GM19240 (cell line): ENCODE measurements at regions not wholly inside any gene's neighbourhood (a gene's known extent, or its start where the extent isn't known, plus 50 kb on each side); places are given as distances from the start of the nearest gene placed in this dataset.
"Not testable (repeated sequence)": the region's sequence is repeated elsewhere in the genome, so short reads cannot be mapped to it uniquely, and the experiment has no call there.

Experiments
- DNase-seq: peaks from one replicate; pipeline ENCODE4 v3.0.0; 2011; ENCODE audit warnings: low spot score; ENCODE audit not compliant: insufficient read length

DNA sequence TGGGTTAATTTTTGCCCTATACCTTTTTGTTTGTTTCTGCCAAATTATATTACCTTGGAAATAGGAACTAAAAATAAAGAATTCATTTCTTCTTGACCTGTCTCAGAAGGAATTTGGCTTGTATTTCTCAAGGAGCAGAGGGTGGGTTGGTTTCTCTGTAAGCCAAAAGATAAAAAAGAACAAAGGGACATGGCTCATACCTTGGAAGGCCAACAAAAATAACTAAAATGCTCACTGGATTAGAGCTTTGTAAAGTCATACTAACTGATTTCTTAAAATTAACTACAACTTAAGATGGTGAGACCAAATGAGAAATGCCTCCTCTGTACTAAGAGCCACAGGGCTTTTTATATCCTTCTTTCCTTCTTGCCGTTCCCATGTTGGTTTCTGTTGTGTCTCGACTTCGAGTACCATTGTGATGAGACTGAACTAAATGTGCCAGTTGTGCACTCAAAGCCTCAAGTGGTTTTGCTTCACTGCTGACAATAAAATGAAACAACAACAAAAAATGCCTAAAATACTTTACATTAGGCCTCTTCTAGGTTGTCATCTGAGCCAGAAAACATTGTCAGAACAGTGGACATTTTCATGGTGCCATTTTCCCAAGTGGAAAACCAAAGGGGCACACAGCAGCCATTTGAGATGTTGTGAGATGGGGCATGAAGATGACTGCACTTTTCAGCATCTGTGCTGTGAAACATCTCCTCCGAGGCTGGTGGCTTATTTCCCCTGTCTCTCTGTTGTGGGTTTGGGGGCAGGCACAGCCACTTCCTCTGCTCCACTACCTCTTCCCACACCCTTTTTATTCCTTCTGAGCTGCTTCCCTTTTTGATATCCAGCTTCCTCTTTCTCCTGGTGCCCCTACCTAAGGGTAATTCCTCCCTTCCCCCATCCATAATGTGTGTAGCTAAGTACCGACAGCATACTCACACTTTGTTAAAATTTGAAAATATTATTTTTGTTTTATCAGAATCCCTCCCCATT lies 51.8 kb upstream of the AGR3 start:
- no peak for DNase-seq

DNA sequence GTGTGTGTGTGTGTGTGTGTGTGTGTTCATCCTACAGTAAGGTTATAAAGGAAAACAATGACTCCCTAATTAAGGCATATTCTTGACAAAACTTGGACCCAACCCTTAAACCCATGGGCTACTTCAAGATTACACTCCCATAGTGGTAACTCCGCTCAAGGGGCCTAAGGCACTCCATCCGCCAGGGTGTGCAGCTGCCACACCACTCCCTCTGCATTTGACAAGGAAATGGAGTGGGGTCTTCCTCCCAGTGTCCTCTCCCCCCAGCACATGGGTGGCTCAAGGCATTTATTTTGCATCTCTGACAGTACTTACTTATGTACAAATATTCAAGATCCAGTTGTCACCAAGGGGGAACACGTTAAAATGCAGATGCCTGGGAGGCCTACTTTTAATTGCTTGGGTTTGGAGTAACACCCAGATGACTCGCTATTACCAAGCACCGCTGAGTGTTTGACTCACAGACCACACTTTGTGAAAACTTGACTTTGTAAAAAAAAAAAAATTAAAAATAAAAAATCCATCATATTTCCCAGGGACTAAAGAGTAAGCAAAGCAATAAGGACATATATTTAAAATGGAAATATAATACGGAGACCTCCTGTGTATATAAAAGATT lies 53.0 kb upstream of the AGR3 start:
- no peak for DNase-seq

DNA sequence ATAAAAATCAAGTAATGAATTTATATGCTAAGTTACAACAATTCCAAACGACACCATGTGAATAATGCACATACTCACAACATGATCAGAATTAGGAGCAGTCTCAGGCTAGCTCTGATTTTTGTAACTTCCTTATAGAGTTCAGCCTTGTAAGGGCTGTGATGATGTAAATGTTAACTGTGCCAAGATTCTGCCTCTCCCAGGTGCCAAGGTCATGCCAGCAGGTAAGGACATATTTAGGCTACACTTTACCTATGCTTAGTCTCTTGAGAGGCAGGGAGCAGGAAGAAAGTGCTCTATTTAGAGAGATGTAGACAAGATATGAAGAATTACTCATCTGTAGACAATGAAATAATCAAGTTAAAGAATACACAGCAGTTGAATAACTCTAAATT lies 53.6 kb upstream of the AGR3 start:
- DNase-seq = no peak

DNA sequence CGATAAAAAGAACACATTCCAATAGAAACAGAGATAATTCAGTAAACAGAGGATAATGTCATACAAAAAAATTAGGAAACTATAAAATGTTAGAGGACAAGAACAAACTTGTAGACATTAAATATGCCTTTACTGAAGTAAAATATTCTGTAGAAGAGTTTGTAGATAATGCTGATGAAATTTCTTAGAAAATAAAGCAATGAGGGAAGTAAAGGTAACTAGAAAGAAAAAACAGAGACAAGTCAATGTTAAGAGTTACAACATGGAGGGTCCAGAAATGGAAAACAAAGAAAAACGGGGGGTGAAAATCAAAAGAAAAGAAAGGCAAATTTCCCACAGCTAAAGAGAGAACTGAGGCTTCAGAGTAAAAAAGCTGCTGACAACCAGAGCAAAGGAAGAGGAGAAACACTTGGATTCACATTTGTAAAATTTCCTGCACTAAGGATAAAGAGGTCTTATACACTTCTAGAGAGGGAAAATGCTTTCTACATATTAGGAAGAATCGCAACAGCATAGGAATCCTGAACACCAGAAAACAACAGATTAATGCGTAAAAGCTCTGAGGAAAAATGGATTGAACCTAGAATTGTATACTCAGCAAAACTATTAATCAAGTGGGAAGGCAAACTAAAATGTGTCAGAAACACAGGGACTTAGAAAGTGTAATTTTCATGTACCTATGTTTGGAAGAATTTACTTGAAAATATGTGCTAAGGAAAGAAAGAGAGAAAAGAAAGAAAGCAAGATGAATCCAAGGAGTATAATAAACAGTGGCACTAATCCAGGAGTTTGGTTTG lies 55.0 kb upstream of the AGR3 start:
- no peak for DNase-seq

DNA sequence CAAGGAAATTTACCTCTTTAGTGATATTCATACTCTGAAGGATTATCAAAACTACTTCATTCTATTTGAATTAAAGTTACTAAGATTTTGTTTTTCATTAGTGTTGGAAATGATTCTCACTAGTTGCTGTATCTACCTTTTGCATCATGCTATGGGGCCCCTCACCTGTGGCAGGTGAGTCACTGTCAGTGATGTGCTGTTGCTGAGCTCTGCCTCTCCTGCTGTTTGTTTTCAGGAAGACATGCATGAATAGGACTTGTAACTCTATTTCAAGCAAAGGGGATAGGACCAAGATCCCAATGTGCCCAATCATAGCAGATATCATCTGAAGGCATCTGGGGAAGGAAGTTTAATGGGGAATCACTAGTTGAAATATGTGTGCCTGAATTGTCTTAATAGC lies 57.4 kb upstream of the AGR3 start:
- no peak for DNase-seq

DNA sequence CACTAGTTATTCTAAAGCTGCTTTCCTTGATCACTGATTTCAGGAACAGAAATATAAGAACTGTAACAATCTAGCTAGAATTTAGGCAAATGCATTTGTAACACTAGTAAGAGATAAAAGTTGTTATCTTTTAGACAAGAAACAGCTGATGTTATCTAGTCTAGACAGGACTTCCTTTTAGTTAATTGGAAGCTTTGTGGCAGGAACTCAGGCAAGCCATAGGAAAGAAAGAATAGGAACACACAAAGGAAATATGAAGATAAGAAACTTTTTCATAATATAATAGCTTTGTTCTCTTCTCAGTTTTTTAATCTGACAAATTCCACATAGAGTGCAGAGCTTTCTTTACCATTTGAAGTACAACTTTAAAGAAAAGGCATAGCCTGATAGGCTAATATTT lies 59.0 kb upstream of the AGR3 start:
- DNase-seq = no peak

DNA sequence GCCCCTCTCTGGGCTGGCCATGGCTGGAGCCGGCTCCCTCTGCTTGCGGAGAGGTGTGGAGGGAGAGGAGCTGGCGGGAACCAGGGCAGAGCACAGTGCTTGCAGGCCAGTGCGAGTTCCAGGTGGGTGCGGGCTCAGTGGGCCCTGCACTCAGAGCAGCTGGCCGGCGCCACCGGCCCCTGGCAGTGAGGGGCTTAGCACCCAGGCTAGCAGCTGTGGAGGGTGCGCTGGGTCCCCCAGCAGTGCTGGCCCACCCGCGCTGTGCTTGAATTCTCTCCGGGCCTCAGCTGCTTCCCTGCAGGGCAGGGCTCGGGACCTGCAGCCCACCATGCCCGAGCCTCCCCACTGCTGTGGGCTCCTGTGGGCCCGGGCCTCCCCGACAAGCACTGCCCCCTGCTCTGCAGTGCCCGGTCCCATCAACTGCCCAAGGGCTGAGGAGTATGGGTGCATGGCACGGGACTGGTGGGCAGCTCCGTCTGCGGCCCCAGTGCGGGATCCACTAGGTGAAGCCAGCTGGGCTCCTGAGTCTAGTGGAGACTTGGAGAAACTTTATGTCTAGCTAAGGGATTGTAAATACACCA lies 61.2 kb upstream of the AGR3 start:
- DNase-seq = no peak

DNA sequence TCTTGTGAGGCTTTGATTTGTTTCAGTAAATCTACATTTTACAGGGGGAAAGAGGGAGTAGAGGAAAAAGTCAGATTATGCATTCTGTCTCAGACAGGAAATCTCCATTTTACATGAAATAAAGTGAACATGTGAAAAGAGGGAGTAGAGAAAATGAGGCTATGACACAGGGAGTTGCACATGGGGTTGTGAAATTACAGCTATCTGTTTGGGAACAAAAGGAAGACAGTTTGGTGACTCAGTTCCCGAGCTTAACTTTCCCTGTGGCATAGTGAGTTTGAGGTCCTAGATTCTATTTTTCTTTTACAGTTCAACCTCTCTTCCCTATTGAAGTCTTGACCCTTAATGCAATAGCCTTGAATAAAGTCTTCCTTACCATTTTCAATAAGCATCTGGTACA lies 63.2 kb upstream of the AGR3 start:
- no peak for DNase-seq

DNA sequence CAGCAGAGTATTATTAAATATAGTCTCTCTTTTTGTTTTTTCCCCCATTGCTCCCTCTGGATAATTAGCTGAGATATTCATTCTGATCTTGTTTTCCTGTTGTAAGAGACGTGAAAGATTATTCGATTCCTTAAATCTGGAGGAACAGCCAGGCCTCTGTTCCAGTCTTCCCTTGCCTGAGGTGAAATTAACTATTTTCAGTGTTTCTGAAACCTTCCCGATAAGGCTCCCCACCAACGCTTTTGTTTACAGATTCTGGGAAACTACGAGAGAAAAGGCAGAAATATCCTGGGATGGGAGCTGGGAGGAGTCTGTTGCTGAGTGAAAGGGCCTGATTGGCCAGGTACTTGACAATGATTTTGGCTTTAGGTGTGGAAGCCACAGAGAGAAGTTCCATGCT lies 63.6 kb upstream of the AGR3 start:
- no peak for DNase-seq

DNA sequence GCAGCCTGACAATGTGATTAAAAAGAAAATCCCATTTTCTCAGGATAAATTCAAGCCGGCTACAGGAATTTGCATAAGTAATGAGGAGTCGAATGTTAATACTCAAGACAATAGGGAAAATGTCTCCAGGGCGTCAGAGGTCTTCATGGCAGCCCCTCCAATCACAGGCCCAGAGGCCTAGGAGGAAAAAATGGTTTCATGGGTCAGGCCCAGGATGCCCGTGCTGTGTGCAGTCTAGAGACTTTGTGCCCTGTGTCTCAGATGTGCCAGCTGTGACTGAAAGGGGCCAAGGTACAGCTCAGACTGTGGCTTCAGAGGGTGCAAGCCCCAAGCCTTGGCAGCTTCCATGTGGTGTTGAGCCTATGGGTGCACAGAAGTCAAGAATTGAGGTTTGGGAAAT lies 66.3 kb upstream of the AGR3 start:
- DNase-seq = not testable (repeated sequence)

DNA sequence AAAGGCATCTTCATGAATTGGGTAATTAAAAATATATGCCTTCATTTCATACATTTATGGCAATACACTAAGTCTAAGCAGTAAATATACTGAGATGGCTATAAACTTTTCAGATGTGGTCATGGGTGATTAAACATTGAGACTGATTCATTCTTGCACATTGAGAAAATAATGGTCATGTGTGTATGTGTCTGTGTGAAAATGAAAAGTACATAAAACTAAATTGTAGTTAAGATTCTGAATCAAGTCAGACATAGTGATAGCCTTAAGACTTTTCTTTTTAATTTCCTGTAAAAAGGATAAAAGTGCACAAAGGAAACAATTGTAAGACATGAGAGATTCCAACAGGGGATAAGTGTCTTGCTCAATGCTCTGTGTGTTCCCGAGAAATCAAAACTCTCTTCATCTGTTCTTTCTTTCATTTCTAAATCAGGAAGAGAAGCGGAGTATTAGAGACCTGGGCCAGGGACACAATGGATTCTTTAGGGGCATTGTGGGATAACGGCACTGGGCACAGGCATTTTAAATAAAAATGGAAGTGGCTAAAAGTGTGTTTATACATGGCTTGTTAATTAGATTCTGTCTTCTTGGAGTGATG lies 69.8 kb upstream of the AGR3 start:
- no peak for DNase-seq

DNA sequence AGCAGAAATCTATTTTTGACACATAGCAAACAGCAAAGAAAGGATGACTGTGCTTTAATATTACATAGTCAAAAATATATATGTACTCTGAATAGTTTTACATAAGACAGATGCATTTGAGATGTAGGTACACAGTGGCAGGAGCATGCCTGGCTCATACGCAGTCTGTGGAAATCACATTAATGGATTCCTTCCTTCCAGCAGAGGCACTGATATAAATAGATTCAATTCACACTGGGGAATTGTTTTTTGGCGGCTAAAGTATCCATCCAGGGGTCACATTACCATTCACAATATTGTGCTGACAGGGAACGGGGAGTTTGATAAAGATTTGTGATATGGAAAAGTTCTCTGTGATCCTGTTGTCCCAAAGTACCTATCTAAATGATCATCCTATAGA lies 72.5 kb upstream of the AGR3 start:
- no peak for DNase-seq

DNA sequence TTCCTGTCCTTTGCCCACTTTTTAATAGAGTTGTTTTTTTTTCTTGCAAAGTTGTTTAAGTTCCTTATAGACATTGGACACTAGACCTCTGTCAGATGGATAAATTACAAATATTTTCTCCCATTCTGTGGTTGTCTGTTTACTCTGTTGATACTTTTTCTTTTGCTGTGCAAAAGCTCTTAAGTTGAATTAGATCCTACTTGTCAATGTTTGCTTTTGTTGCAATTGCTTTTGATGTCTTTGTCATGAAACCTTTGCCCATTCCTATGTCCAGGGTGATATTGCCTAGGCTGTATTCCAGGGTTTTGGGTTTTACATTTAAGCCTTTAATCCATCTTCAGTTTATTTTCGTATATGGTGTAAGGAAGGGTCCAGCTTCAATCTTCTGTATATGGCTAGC lies 76.9 kb upstream of the AGR3 start:
- DNase-seq = no peak

DNA sequence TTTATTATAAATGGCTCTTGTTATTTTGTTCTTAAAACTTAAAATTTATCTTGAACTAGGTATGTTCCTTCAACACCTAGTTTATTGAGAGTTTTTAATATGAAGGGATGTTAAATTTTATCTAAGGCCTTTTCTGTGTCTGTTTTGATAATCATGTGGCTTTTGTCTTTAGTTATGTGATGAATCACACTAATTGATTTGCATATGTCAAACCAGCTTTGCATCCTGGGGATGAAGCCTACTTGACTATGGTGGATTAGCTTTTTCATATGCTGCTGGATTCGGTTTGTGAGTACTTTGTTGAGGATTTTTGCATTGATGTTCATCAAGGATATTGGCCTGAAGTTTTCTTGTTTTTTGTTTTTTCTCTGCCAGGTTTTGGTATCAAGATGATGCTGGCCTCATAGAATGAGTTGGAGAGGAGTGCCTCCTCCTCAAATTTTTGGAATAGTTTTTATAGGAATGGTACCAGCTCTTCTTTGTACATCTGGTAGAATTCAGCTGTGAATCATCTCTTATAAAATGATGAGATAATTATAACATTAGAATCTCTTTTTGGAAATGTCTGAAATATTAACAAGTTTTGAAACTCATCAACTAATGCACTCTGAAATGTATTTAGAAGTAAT lies 78.7 kb upstream of the AGR3 start:
- DNase-seq = no peak

DNA sequence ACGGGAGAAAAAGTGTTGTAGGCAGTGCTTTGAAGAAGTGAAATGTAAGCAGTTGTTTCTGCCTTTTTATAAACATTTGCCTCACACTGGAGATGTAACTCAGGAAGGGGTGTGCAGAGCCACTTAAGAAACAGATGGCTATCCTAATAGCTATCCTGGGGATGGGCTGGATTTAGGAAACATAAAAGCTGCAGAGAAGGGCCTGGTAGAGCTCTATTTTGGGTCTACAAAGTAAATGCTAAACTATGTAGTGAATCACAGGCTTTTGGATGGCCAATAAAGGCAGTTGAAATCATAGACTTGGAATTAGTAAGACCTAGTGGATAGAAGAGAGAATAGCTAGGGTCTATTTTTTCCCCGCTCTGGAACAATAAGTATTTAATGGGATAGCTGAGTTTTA lies 79.9 kb upstream of the AGR3 start:
- no peak for DNase-seq

DNA sequence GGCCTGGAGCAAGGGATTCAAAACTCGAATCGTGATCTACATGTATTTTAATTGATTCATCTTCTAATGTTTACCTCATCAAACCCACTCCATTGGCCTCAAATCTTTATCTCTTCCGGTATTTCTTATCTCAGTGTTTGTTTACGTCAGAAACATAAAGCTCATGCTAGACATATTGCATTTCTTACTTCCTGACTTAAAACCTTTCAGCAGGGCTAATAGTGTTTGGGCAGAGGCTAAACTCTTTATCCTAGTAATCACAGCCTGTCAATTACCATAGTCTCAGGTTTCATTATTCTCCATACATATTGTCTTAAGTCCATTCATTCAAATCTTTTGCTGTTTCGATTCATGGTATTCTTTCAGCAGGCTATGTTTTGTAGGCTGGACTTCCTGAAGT lies 81.3 kb upstream of the AGR3 start:
- no peak for DNase-seq

DNA sequence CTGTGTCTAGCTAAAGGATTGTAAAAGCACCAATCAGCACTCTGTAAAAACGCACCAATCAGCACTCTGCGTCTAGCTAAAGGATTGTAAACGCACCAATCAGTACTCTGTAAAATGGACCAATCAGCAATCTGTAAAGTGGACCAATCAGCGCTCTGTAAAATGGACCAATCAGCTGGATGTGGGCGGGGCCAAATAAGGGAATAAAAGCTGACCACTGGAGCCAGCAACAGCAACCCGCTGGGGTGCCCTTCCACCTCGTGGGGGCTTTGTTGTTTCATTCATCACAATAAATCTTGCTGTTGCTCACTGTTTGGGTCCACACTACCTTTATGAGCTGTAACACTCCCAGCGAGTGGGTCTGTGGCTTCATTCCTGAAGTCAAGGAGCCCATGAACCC lies 83.9 kb upstream of the AGR3 start:
- DNase-seq = not testable (repeated sequence)

DNA sequence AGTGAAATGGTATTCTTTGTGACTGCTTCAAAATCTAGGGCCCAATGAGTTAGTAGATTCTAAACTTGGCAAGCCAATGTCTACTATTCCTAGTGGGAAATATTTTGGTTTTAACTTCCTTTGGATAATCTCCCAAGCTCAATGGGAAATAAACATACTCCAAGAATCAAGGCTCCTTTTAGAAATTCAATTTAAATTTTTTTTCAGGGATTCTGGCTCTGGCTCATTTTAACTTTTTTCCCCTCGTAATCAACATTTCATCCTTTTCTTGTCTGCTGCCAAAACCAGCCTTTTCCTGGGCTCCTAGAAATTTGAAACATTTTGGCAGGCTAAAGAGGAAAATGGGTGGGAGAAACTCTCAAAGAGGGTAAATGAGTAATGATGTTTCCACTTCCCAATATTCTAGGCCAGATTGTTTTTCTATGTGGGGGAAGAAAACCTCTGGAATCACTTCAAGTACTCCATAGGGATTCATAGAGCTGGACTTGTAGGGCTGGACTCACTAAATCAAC lies 85.6 kb upstream of the AGR3 start:
- DNase-seq = no peak

DNA sequence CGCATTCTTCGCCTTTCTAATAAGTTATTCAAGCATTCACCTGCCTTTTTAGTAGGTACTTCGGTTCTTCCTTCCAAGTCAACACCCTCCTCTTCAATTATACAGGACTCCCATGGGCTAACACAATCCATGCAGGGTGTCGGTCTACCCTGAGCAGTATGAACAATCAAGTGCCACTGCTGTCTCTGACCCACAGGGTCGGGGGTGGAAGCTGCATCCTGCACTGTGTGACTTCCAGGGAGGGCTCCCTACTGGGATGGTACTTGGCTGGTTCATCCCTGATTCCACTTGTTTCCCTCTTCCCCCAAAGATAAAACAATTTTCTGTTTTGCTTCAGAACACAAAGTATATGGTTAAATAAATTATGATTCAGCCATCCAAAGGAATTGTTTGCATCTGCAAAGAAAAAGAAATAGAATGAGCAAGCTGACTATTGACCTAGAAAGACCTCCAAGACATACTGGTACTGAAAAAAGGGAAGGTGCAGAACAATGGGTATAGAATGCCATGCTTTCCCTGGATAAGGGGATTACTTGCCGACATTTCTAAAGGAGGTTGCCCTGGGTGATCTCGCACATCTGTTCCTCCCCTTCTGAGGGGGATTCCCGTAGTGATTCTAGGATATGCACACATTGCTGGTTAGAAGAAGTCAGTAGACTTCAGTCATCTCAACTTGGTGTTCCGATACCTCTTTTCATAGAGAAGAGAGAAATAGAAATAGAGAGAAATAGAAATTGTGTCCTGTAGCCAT lies 89.1 kb upstream of the AGR3 start:
- no peak for DNase-seq

DNA sequence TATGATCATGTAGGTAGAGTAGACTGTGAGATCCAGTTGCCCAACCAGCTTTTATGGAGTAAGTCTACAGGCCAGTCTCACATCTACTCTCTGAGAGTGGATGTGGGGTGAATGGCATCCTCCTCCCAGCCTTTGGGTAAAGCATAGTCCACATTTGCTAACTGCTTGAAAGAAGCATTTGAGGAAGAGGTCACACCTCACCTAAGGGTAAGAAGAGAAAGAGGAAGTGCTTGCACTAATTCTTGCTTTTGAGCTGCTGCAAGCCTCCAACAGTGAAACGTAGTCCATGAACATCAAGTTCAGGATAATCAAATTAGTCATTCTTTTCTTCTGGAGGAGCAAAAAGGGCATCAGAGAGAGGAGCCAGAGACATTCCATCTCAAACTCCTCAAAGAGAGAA lies 93.9 kb upstream of the AGR3 start:
- DNase-seq = no peak
